GM12891 (cell line): ENCODE measurements at regions not wholly inside any gene's neighbourhood (a gene's known extent, or its start where the extent isn't known, plus 50 kb on each side); places are given as distances from the start of the nearest gene placed in this dataset.

Experiments used
- DNase-seq: peaks from one replicate; pipeline ENCODE4 v3.0.0; 2011; ENCODE audit warnings: low spot score; ENCODE audit not compliant: insufficient read length
- FAIRE-seq: peaks from 2 replicates; lab custom pipeline; 2011; peaks lifted over from hg19 to GRCh38; lab: Jason Lieb, UNC
- PAX5 ChIP-seq: IDR thresholded peaks from 2 replicates; pipeline ENCODE4 v1.6.1; 2011; ENCODE audit warnings: low read length, moderate library complexity, mild to moderate bottlenecking; ENCODE audit not compliant: insufficient read depth, severe bottlenecking
- POLR2A ChIP-seq: IDR thresholded peaks from 2 replicates; pipeline ENCODE4 v1.6.1; 2011; ENCODE audit warnings: low read depth, low read length, control low read depth
- POLR2AphosphoS5 ChIP-seq: IDR thresholded peaks from 2 replicates; pipeline ENCODE4 v1.6.1; 2011; ENCODE audit warnings: low read depth, low read length, control low read depth
- POU2F2 ChIP-seq: IDR thresholded peaks from 2 replicates; pipeline ENCODE4 v1.6.1; 2011; ENCODE audit warnings: low read depth, mild to moderate bottlenecking, control low read depth, low read length, moderate library complexity
- SPI1 ChIP-seq: IDR thresholded peaks from 2 replicates; pipeline ENCODE4 v1.6.1; 2011; ENCODE audit warnings: low read depth, low read length, control low read depth
- TAF1 ChIP-seq: IDR thresholded peaks from 2 replicates; pipeline ENCODE4 v1.6.1; 2011; ENCODE audit warnings: low read depth, low read length, control low read depth

DNA sequence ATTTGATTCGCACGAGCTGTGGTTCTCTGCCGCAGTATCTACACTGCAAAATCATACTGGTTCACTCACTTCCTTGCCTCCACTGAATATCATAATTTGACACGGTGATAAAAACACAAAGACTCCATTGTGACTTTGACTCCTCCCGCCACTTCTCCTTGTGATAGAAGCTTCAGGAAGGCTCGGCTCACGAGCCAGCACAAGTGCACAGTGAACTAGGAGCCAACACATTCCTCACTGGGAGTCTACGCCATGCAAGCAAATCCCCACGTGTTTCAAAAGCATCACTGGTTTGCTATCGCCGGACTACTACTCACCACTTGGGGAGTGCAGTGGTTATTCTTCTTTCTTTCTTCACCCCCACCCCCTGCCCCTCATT lies 293.3 kb upstream of the PARD3B start:
- DNase-seq, result no peak
- no peak for TF ChIP-seq POLR2AphosphoS5
- TF ChIP-seq TAF1, result no peak
- TF ChIP-seq PAX5, result no peak
- TF ChIP-seq SPI1, result no peak
- TF ChIP-seq POU2F2, result no peak
- TF ChIP-seq POLR2A, result no peak
- no peak for FAIRE-seq

DNA sequence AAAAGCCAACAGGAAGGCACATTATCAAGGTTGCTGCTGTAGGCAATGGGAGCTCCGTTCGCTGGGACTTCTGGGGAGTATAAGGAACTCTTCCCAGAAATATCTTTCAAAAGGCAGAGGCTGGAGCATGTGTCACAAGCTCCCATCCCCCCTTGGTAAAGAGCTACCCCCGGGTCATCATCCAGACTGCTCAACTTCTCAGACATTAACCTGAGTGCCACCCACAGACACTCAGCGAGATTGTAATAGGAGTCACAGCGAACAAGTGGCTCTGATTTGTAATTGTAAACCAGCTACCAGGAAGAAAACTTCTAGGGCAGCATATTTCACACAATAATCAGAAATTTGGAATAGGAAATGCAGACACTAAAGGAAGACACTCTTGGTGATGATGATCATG lies 290.2 kb upstream of the PARD3B start:
- FAIRE-seq (no peak), DNase-seq (no peak)
- no peak for TF ChIP-seq POLR2AphosphoS5
- TF ChIP-seq SPI1, result no peak
- TF ChIP-seq PAX5, result no peak
- no peak for TF ChIP-seq POU2F2
- TF ChIP-seq TAF1, result no peak

DNA sequence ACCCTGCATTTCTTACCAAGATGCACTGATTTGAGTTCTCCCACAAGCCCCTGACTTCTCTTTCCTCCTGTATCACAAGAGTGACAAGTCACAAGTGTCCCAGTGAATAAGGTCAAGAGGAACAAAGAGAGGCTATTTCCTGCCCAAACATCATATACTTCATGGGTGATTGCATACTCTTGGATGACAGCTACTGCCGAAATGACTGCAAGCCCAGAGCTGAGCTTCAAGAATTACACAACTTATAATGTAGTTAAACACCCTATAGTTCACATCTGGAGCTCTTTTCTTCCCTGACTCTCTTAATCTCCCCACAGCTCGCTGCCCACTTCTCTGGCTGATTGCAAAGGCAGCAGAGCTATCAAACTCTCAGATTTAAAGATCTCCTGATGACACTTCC lies 289.7 kb upstream of the PARD3B start:
- FAIRE-seq, result no peak
- TF ChIP-seq TAF1, result no peak
- no peak for TF ChIP-seq POLR2AphosphoS5
- TF ChIP-seq POLR2A, result no peak
- TF ChIP-seq SPI1, result no peak
- no peak for TF ChIP-seq POU2F2
- no peak for TF ChIP-seq PAX5
- no peak for DNase-seq

DNA sequence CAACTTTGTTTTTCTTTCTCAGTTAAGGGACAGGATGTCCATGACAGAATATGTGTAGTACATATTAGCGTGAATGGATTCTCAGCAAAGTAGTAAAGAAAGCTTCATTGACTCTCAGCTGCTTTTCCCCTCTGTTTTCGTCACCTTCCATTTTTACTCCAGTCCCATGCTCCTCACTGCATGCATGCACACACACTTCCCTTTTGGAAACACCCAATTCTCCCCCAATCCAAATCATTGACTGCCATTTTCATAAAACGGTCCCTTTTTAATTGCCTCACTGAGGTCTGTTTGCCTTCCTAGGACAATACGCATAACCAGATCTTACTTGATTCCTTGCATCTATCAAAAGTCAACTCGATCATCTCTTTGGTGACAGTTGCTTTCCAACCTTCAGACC lies 287.5 kb upstream of the PARD3B start:
- TF ChIP-seq TAF1 (no peak), PAX5 (no peak), POLR2AphosphoS5 (no peak), POLR2A (no peak), POU2F2 (no peak), SPI1 (no peak)

DNA sequence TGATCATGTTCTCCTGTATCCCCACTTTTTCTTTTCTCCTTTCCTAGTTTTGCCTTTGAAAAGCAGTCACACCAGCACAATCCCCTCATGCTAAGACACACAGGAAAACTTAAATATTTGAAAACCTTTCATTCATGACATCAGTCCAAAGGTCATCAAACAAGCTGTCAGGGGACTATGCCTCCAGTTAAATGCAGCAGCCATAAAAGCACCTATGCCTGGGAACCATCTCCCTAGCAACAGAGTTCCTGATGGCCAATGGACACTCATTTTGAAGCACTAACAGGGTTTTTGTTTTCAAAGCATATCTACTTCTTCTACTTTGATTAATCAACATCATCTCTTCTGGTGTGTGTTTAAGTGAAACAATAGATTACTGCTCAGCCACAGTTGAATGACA lies 286.4 kb upstream of the PARD3B start:
- no peak for FAIRE-seq
- DNase-seq, result no peak
- TF ChIP-seq POLR2A (no peak), POLR2AphosphoS5 (no peak), POU2F2 (no peak), SPI1 (no peak), PAX5 (no peak), TAF1 (no peak)

More for the DNA sequence above, 287.5 kb upstream of the PARD3B start:
- FAIRE-seq, result no peak
- no peak for DNase-seq

DNA sequence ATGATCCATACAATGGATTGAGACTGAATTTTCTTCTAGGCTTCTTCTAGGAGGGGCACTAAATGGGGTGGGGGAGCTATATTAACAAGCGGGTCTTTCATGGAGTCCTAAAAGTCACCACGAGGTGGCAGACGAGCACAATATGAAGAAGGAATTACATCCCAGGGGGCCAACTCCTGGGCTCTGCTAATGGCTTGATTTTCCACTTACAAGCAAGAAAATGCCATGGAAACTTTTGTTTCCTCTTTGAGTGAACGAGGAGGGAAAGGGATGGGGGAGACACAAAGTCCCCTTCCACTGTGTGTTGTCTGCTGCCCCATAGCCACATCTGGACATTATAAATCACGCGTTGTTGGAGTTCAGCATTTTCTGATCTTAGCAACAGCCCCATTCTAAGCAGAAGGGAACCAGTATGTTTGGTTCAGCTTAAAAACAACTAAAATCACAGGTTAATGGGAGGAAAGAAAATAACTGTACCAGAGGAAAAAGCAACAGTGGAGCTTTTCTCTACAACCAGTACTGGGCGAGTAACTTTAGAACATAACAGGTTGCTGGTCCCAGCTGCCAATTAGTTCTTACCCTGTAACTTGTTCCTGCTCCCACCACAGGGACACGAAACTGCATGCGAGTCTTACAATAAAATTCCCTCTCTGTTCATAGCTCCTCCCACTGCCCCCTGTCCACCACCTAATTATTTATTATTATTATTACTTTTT lies 285.0 kb upstream of the PARD3B start:
- DNase-seq, result peak; percentile 14
- TF ChIP-seq SPI1 (no peak), POU2F2 (no peak), TAF1 (no peak), PAX5 (no peak), POLR2AphosphoS5 (no peak), POLR2A (no peak)
- no peak for FAIRE-seq

DNA sequence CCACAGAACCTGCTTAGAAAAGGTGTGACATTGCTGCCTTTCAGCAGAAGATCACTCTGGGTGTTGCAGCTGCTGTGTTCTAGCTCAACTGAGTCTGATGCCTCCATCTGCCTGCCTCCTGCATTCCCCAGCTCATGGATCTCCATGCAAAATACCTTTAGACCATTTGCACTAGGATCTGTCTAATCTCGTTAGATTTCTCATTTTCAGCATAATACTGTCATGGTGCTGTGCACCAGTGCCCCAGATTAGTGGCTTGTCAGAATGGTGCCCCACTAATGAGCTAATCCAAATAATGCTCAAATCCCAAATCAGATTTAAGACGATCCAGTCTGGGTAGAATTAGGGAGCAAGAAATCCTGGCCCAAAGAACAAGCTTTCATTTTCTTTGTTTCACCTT lies 284.4 kb upstream of the PARD3B start:
- no peak for DNase-seq
- no peak for FAIRE-seq
- no peak for TF ChIP-seq POLR2A

DNA sequence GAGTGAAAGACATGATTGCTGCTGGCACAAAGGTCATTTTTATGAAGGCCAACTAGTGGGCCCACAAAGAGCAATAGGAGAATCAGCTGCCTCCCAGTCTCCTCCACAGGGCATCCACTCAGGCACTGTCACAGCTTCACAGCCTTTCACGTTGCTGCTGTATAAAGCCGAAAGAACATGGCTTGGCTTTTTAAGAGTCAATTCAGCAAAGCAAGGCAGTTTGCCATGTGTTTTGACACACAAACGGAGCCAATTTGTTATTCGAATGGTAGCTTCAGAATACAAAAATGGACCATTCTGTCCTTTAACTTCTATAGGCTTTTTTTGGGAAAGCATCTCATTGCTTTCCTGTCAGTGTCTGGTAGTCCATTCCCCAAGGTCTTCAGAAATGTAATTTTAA lies 283.4 kb upstream of the PARD3B start:
- FAIRE-seq (no peak), DNase-seq (no peak)

DNA sequence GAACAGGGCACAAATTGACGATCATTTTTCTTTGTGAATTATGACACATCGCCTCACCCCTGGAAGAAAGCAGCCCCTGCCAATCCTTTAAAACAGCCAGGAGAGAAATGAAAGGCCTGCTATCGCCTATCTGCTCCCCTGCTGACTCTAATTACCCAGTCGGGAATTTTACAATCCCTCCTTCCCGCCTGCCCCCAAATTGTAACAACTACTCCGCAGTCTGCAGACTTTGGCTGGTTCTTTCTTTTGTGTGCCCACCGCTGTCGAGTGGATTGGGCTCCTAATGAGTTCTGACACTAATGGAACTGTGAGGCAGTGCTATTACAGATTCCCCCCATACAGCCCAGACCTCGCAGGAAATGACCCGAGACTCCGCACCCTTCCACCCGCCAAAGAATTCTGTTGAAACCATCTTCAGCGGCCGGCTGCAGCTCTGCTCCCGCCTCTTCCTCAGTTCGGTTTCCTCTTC lies 281.2 kb upstream of the PARD3B start:
- no peak for DNase-seq
- FAIRE-seq, result no peak
- TF ChIP-seq POLR2AphosphoS5 (no peak), SPI1 (no peak), POU2F2 (no peak), TAF1 (no peak), PAX5 (no peak), POLR2A (no peak)

More for the DNA sequence above, 283.4 kb upstream of the PARD3B start:
- TF ChIP-seq POU2F2, result no peak
- TF ChIP-seq POLR2A, result no peak
- TF ChIP-seq SPI1, result no peak
- no peak for TF ChIP-seq TAF1
- TF ChIP-seq POLR2AphosphoS5, result no peak

DNA sequence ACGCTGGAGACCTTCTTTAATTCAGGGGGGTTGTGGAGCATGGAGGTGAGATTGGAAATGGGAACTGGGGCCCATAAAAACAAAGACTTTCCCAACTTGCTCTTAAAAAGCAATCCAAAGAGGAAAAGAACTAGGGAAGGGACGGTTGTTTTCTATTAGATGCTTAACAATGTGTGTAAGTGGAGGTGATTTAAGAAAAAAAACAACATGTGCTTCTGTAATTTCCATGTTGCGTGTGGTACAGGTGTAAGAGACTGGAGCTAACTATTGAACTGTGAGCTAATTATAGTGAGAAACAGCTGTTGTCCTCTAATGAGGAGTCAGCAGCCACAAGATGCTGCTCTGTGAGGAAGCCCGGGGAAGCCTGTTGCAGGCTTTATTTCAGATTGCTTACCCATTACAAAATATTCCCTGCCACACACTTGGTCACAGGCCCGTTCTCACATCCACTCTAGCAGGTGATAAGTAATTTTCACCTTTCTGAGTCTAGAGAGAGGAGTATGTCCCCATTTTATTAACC lies 280.6 kb upstream of the PARD3B start:
- no peak for TF ChIP-seq POU2F2
- TF ChIP-seq PAX5, result no peak
- no peak for TF ChIP-seq POLR2A
- TF ChIP-seq POLR2AphosphoS5, result no peak
- TF ChIP-seq TAF1, result no peak
- TF ChIP-seq SPI1, result no peak
- DNase-seq (no peak), FAIRE-seq (no peak)
